ENCODE measurements at regions not wholly inside any gene's neighbourhood (a gene's known extent, or its start where the extent isn't known, plus 50 kb on each side); places are given as distances from the start of the nearest gene placed in this dataset.

DNA sequence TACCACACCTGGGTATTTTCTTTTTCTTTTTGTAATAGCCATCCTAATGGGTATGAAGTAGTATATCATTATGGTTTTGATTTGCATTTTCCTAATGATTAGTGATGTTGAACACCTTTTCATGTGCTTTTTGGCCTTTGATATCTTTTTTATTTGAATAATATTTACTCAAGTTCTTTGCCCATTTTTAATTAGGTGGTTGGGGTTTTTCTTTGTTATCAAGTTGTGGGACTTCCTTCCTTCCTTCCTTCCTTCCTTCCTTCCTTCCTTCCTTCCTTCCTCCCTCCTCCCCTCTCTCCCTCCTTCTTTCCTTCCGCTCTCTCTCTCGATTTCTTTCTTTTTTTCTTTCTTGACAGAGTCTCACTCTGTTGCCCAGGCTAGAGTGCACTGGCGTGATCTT lies 75.0 kb upstream of the PDGFD start:
- ChIA-PET POLR2A (no interaction called here), CTCF (ENCODE audit: low intra/inter-chr PET ratio, low total read pairs) (no interaction called here)
- TF ChIP-seq ZSCAN12 (CRISPR knock-in tag; IDR thresholded peaks at IDR 0.05) (no peak), CREB1 (IDR thresholded peaks at IDR 0.05) (no peak), CREB1 (CRISPR knock-in tag; IDR thresholded peaks at IDR 0.05) (no peak)
- TF ChIP-seq, protein P1, sequence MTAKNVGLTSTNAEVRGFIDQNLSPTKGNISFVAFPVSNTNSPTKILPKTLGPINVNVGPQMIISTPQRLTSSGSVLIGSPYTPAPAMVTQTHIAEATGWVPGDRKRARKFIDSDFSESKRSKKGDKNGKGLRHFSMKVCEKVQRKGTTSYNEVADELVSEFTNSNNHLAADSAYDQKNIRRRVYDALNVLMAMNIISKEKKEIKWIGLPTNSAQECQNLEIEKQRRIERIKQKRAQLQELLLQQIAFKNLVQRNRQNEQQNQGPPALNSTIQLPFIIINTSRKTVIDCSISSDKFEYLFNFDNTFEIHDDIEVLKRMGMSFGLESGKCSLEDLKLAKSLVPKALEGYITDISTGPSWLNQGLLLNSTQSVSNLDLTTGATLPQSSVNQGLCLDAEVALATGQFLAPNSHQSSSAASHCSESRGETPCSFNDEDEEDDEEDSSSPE (CRISPR knock-in tag; IDR thresholded peaks at IDR 0.05): no peak
- H3K36me3 ChIP-seq (replicated peaks in 1 of 2; ENCODE audit: control insufficient read depth in 1 of 2, insufficient read depth in 2 of 2, low read length in 2 of 2): no peaks in the 10 kb centered on the region
- in situ Hi-C loops (cut with HindIII; ENCODE audit: extremely low pct_ligation_motif_present, low pct_unique_long_range_greater_than_20kb): no loop called here
- no peak overlapping the region for H3K4me3 ChIP-seq (replicated peaks in 1 of 3; ENCODE audit: insufficient read depth in 1 of 3, low read depth in 2 of 3, low read length in 3 of 3)
- no peaks in the 10 kb centered on the region for H4K20me1 ChIP-seq (ENCODE audit: insufficient read depth, low read length)
- DNase-seq (ENCODE audit: low spot score): no peak
- intact Hi-C loops (cut with micrococcal nuclease; ENCODE audit: unreplicated experiment): no loop called here
- H3K9me3 ChIP-seq (ENCODE audit: low read length): no peaks in the 10 kb centered on the region
- no peaks in the 10 kb centered on the region for H3K79me2 ChIP-seq (ENCODE audit: insufficient read depth, low read length)
- no peak overlapping the region for H3K27ac ChIP-seq (ENCODE audit: extremely low read length, insufficient read depth, low read length)
- no peaks in the 10 kb centered on the region for H3K4me1 ChIP-seq (ENCODE audit: insufficient read depth, low read length)
- no peak for ATAC-seq
- WGBS (ENCODE audit: low lambda C conversion rate): 18% methylated on average over 3 of the region's 3 CpGs
- no peaks in the 10 kb centered on the region for H3K27me3 ChIP-seq (ENCODE audit: control insufficient read depth in 1 of 2, insufficient read depth in 2 of 2, low read length in 2 of 2)
- no TSS peak for BruUV-seq (replicated peaks)
- H3K4me2 ChIP-seq (ENCODE audit: low read depth, low read length): no peak overlapping the region
- no peak overlapping the region for H2AFZ ChIP-seq (ENCODE audit: low read length)
- H3K9ac ChIP-seq (ENCODE audit: insufficient read depth, low read depth, low read length): no peak overlapping the region
- no peak for FAIRE-seq

GRCh38 chr11:104225047-104225446 lies 61.1 kb upstream of the PDGFD start:
- H3K9ac ChIP-seq (ENCODE audit: insufficient read depth, low read depth, low read length): no peak overlapping the region
- DNase-seq (ENCODE audit: low spot score) (no peak), ATAC-seq (no peak), FAIRE-seq (no peak)
- BruUV-seq (replicated peaks): no TSS peak
- in situ Hi-C loops (cut with HindIII; ENCODE audit: extremely low pct_ligation_motif_present, low pct_unique_long_range_greater_than_20kb) (no loop called here), intact Hi-C loops (cut with micrococcal nuclease; ENCODE audit: unreplicated experiment) (no loop called here)
- H3K79me2 ChIP-seq (ENCODE audit: insufficient read depth, low read length): no peaks in the 10 kb centered on the region
- no peaks in the 10 kb centered on the region for H3K4me1 ChIP-seq (ENCODE audit: insufficient read depth, low read length)
- peaks cover 5% of the 10 kb centered on the region for H3K9me3 ChIP-seq (ENCODE audit: low read length)
- no peak overlapping the region for H3K4me2 ChIP-seq (ENCODE audit: low read depth, low read length)
- no peaks in the 10 kb centered on the region for H3K36me3 ChIP-seq (replicated peaks in 1 of 2; ENCODE audit: control insufficient read depth in 1 of 2, insufficient read depth in 2 of 2, low read length in 2 of 2)
- ChIA-PET POLR2A (no interaction called here), CTCF (ENCODE audit: low intra/inter-chr PET ratio, low total read pairs) (no interaction called here)
- H2AFZ ChIP-seq (ENCODE audit: low read length): no peak overlapping the region
- 0% methylated on average over 2 of the region's 2 CpGs for WGBS (ENCODE audit: low lambda C conversion rate)
- H3K4me3 ChIP-seq (replicated peaks in 1 of 3; ENCODE audit: insufficient read depth in 1 of 3, low read depth in 2 of 3, low read length in 3 of 3): no peak overlapping the region
- no peak overlapping the region for H3K27ac ChIP-seq (ENCODE audit: extremely low read length, insufficient read depth, low read length)
- H4K20me1 ChIP-seq (ENCODE audit: insufficient read depth, low read length): no peaks in the 10 kb centered on the region
- no peaks in the 10 kb centered on the region for H3K27me3 ChIP-seq (ENCODE audit: control insufficient read depth in 1 of 2, insufficient read depth in 2 of 2, low read length in 2 of 2)
- TF ChIP-seq ZNF496 (CRISPR knock-in tag; IDR thresholded peaks at IDR 0.05; ENCODE audit: insufficient replicate concordance) (no peak), BCL6 (CRISPR knock-in tag; IDR thresholded peaks at IDR 0.05) (no peak), ZNF746 (CRISPR knock-in tag; IDR thresholded peaks at IDR 0.05) (no peak), ASH2L (IDR thresholded peaks at IDR 0.05; ENCODE audit: insufficient read length, low read depth, low read length) (no peak), HOXA3 (CRISPR knock-in tag; IDR thresholded peaks at IDR 0.05) (no peak), ZNF615 (CRISPR knock-in tag; IDR thresholded peaks at IDR 0.05; ENCODE audit: borderline replicate concordance) (no peak), TEAD2 (CRISPR knock-in tag; IDR thresholded peaks at IDR 0.05) (no peak), ZNF839 (CRISPR knock-in tag; IDR thresholded peaks at IDR 0.05; ENCODE audit: borderline replicate concordance) (no peak), KLF11 (CRISPR knock-in tag; IDR thresholded peaks at IDR 0.05) (no peak)
- TF ChIP-seq, protein P2, sequence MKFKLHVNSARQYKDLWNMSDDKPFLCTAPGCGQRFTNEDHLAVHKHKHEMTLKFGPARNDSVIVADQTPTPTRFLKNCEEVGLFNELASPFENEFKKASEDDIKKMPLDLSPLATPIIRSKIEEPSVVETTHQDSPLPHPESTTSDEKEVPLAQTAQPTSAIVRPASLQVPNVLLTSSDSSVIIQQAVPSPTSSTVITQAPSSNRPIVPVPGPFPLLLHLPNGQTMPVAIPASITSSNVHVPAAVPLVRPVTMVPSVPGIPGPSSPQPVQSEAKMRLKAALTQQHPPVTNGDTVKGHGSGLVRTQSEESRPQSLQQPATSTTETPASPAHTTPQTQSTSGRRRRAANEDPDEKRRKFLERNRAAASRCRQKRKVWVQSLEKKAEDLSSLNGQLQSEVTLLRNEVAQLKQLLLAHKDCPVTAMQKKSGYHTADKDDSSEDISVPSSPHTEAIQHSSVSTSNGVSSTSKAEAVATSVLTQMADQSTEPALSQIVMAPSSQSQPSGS (CRISPR knock-in tag; IDR thresholded peaks at IDR 0.05): no peak
- TF ChIP-seq, protein P3, sequence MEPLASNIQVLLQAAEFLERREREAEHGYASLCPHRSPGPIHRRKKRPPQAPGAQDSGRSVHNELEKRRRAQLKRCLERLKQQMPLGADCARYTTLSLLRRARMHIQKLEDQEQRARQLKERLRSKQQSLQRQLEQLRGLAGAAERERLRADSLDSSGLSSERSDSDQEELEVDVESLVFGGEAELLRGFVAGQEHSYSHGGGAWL (CRISPR knock-in tag; IDR thresholded peaks at IDR 0.05): no peak
